ENCODE measurements at regions not wholly inside any gene's neighbourhood (a gene's known extent, or its start where the extent isn't known, plus 50 kb on each side); places are given as distances from the start of the nearest gene placed in this dataset.
A peak's percentile ranks its signal among the peaks of the same experiment; 100 is the strongest.

- Histone ChIP-seq H3K4me1 (ENCODE audit: low read length) (no peaks in the 10 kb centered on the region), H3K9ac (ENCODE audit: low read length) (no peak overlapping the region), H3K9me2 (replicated peaks; ENCODE audit: insufficient read depth, low read length) (no peaks in the 10 kb centered on the region), H3K4me2 (ENCODE audit: low read depth, low read length, poor library complexity, severe bottlenecking) (no peak overlapping the region), H3K27me3 (ENCODE audit: low read length) (no peaks in the 10 kb centered on the region), H4K20me1 (ENCODE audit: insufficient read depth, low read depth, low read length) (no peaks in the 10 kb centered on the region), H3K79me2 (ENCODE audit: low read length) (no peaks in the 10 kb centered on the region), H3K4me3 (ENCODE audit: low read length) (no peak overlapping the region), H3K27ac (ENCODE audit: low read length) (no peak overlapping the region), H2AFZ (ENCODE audit: low read length) (no peak overlapping the region), H3K9me3 (ENCODE audit: low read length) (no peaks in the 10 kb centered on the region), H3K36me3 (ENCODE audit: insufficient read depth, low read length) (no peaks in the 10 kb centered on the region)
- DNase-seq, result no peak
These were observed 236.9 kb downstream of the EPM2A start for GRCh38 chr6:145498425-145498824.

DNA sequence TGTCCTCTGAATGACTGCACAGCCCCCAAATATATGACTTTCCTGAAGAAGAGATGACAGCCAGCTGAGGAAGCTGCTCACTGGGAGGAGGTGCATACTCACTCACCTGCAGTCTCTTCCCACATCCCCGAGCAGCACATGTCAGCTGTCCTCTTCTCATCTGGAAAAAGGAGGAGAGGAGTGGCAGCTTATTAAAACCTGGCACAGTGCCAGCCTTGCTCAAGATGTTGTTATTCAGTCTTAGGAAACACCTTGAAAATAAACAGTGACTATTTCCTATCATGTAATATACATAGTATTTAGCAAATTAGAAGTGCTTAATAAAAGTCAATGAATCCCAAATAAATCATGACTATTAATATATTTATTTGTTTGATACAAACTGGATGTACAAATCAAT lies 232.9 kb downstream of the EPM2A start:
- no peaks in the 10 kb centered on the region for H3K9me2 ChIP-seq (replicated peaks; ENCODE audit: insufficient read depth, low read length)
- H3K36me3 ChIP-seq (ENCODE audit: insufficient read depth, low read length), result no peaks in the 10 kb centered on the region
- DNase-seq, result no peak
- H3K4me3 ChIP-seq (ENCODE audit: low read length), result no peak overlapping the region
- no peaks in the 10 kb centered on the region for H3K4me1 ChIP-seq (ENCODE audit: low read length)
- no peak overlapping the region for H2AFZ ChIP-seq (ENCODE audit: low read length)
- H3K9me3 ChIP-seq (ENCODE audit: low read length), result no peaks in the 10 kb centered on the region
- H3K79me2 ChIP-seq (ENCODE audit: low read length), result no peaks in the 10 kb centered on the region
- no peaks in the 10 kb centered on the region for H3K27me3 ChIP-seq (ENCODE audit: low read length)
- H3K4me2 ChIP-seq (ENCODE audit: low read depth, low read length, poor library complexity, severe bottlenecking), result no peak overlapping the region
- no peaks in the 10 kb centered on the region for H4K20me1 ChIP-seq (ENCODE audit: insufficient read depth, low read depth, low read length)
- H3K9ac ChIP-seq (ENCODE audit: low read length), result no peak overlapping the region
- H3K27ac ChIP-seq (ENCODE audit: low read length), result no peak overlapping the region

DNA sequence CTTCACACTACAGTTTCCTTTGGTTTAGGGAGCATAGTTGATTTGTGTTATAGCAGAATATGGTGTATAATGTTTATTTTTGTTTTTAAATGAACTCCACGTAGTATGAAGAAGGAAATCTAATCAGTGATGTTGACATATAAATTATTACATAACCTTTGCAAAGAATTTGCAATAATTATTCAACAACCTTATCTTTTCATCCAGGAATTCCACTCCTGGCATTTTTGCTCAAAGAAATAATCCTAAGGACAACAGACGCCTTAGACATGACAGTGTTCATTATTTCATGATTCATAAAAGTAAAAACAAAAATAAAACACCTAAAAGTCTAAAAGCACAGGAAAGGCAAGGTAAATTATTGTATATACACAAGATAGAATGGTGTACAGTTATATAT lies 229.2 kb downstream of the EPM2A start:
- Histone ChIP-seq H3K9me2 (replicated peaks; ENCODE audit: insufficient read depth, low read length) (no peaks in the 10 kb centered on the region), H3K79me2 (ENCODE audit: low read length) (no peaks in the 10 kb centered on the region), H3K27me3 (ENCODE audit: low read length) (no peaks in the 10 kb centered on the region), H3K4me2 (ENCODE audit: low read depth, low read length, poor library complexity, severe bottlenecking) (no peak overlapping the region), H3K36me3 (ENCODE audit: insufficient read depth, low read length) (no peaks in the 10 kb centered on the region), H3K4me1 (ENCODE audit: low read length) (no peaks in the 10 kb centered on the region), H2AFZ (ENCODE audit: low read length) (no peak overlapping the region), H3K27ac (ENCODE audit: low read length) (no peak overlapping the region), H3K9me3 (ENCODE audit: low read length) (no peaks in the 10 kb centered on the region), H3K4me3 (ENCODE audit: low read length) (no peak overlapping the region), H3K9ac (ENCODE audit: low read length) (no peak overlapping the region), H4K20me1 (ENCODE audit: insufficient read depth, low read depth, low read length) (no peaks in the 10 kb centered on the region)
- DNase-seq, result no peak

DNA sequence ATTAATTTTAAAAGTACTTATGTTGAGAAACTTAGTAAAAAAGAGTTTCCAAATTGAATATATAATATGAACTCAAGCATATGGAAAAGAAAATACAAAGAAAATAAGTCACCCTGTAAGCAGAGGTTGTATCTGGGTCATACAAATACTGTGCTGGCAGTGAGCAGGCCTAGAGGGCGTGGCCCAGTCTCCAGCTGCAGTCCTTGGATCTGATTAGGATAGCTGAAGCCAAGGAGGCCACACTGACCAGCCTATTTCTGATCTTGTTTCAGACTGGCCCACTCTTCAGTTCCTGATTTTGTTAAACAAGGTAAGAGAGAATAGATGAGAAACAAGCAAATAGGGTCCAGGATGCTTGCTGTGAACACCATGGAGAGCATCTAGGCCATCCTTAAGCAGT lies 228.8 kb downstream of the EPM2A start:
- H3K4me1 ChIP-seq (ENCODE audit: low read length), result no peaks in the 10 kb centered on the region
- H3K4me2 ChIP-seq (ENCODE audit: low read depth, low read length, poor library complexity, severe bottlenecking), result no peak overlapping the region
- no peaks in the 10 kb centered on the region for H3K27me3 ChIP-seq (ENCODE audit: low read length)
- no peak overlapping the region for H2AFZ ChIP-seq (ENCODE audit: low read length)
- H3K79me2 ChIP-seq (ENCODE audit: low read length), result no peaks in the 10 kb centered on the region
- H3K9me2 ChIP-seq (replicated peaks; ENCODE audit: insufficient read depth, low read length), result no peaks in the 10 kb centered on the region
- H3K36me3 ChIP-seq (ENCODE audit: insufficient read depth, low read length), result no peaks in the 10 kb centered on the region
- H3K27ac ChIP-seq (ENCODE audit: low read length), result no peak overlapping the region
- no peaks in the 10 kb centered on the region for H4K20me1 ChIP-seq (ENCODE audit: insufficient read depth, low read depth, low read length)
- H3K9ac ChIP-seq (ENCODE audit: low read length), result no peak overlapping the region
- H3K9me3 ChIP-seq (ENCODE audit: low read length), result no peaks in the 10 kb centered on the region
- H3K4me3 ChIP-seq (ENCODE audit: low read length), result no peak overlapping the region
- DNase-seq, result no peak

GRCh38 chr6:145507239-145507638 lies 228.1 kb downstream of the EPM2A start:
- Histone ChIP-seq H3K36me3 (ENCODE audit: insufficient read depth, low read length) (no peaks in the 10 kb centered on the region), H3K79me2 (ENCODE audit: low read length) (no peaks in the 10 kb centered on the region), H3K9me3 (ENCODE audit: low read length) (no peaks in the 10 kb centered on the region), H3K9ac (ENCODE audit: low read length) (no peak overlapping the region), H3K27me3 (ENCODE audit: low read length) (no peaks in the 10 kb centered on the region), H3K27ac (ENCODE audit: low read length) (no peak overlapping the region), H3K4me3 (ENCODE audit: low read length) (no peak overlapping the region), H3K4me2 (ENCODE audit: low read depth, low read length, poor library complexity, severe bottlenecking) (no peak overlapping the region), H2AFZ (ENCODE audit: low read length) (no peak overlapping the region), H3K4me1 (ENCODE audit: low read length) (no peaks in the 10 kb centered on the region), H3K9me2 (replicated peaks; ENCODE audit: insufficient read depth, low read length) (no peaks in the 10 kb centered on the region), H4K20me1 (ENCODE audit: insufficient read depth, low read depth, low read length) (no peaks in the 10 kb centered on the region)
- no peak for DNase-seq

DNA sequence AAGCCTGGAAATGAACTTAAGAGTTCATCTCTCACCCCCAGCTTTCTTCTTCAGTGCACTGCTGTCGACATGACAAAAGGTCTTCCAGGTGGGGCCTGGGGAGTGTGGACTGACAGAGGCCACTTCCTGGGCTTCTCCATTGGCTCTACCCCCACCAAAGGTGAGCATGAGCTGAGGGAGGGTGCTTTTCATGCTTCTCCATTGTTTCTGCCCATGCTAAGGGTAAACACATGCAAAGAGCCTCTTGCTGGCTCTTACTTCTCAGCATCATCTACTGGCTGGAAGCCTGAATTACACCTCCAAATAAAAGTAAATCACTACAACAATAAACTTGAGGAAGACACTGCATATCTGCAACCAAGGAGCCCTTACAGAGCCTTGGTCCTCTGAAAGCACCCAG lies 227.2 kb downstream of the EPM2A start:
- H3K9me2 ChIP-seq (replicated peaks; ENCODE audit: insufficient read depth, low read length), result no peaks in the 10 kb centered on the region
- peak; percentile 48 for DNase-seq
- H3K4me3 ChIP-seq (ENCODE audit: low read length), result no peak overlapping the region

GRCh38 chr6:145517492-145517891 lies 217.8 kb downstream of the EPM2A start:
- Histone ChIP-seq H2AFZ (ENCODE audit: low read length) (no peak overlapping the region), H3K79me2 (ENCODE audit: low read length) (no peaks in the 10 kb centered on the region), H3K27me3 (ENCODE audit: low read length) (no peaks in the 10 kb centered on the region), H3K4me2 (ENCODE audit: low read depth, low read length, poor library complexity, severe bottlenecking) (no peak overlapping the region), H3K4me3 (ENCODE audit: low read length) (no peak overlapping the region), H3K27ac (ENCODE audit: low read length) (no peak overlapping the region), H3K9me2 (replicated peaks; ENCODE audit: insufficient read depth, low read length) (no peaks in the 10 kb centered on the region), H3K36me3 (ENCODE audit: insufficient read depth, low read length) (no peaks in the 10 kb centered on the region), H4K20me1 (ENCODE audit: insufficient read depth, low read depth, low read length) (no peaks in the 10 kb centered on the region), H3K9me3 (ENCODE audit: low read length) (no peaks in the 10 kb centered on the region), H3K4me1 (ENCODE audit: low read length) (no peaks in the 10 kb centered on the region), H3K9ac (ENCODE audit: low read length) (no peak overlapping the region)
- DNase-seq, result no peak

More for the DNA sequence above, 227.2 kb downstream of the EPM2A start:
- no peaks in the 10 kb centered on the region for H4K20me1 ChIP-seq (ENCODE audit: insufficient read depth, low read depth, low read length)
- H3K36me3 ChIP-seq (ENCODE audit: insufficient read depth, low read length), result no peaks in the 10 kb centered on the region
- H3K27me3 ChIP-seq (ENCODE audit: low read length), result no peaks in the 10 kb centered on the region
- H3K4me2 ChIP-seq (ENCODE audit: low read depth, low read length, poor library complexity, severe bottlenecking), result no peak overlapping the region
- H2AFZ ChIP-seq (ENCODE audit: low read length), result no peak overlapping the region
- no peaks in the 10 kb centered on the region for H3K9me3 ChIP-seq (ENCODE audit: low read length)
- H3K4me1 ChIP-seq (ENCODE audit: low read length), result no peaks in the 10 kb centered on the region
- H3K27ac ChIP-seq (ENCODE audit: low read length), result no peak overlapping the region
- H3K79me2 ChIP-seq (ENCODE audit: low read length), result no peaks in the 10 kb centered on the region
- no peak overlapping the region for H3K9ac ChIP-seq (ENCODE audit: low read length)

- no peaks in the 10 kb centered on the region for H3K36me3 ChIP-seq (ENCODE audit: insufficient read depth, low read length)
- H3K9me3 ChIP-seq (ENCODE audit: low read length), result no peaks in the 10 kb centered on the region
- H3K9me2 ChIP-seq (replicated peaks; ENCODE audit: insufficient read depth, low read length), result no peaks in the 10 kb centered on the region
- no peak overlapping the region for H3K9ac ChIP-seq (ENCODE audit: low read length)
- H3K4me3 ChIP-seq (ENCODE audit: low read length), result no peak overlapping the region
- no peak for DNase-seq
- H3K4me2 ChIP-seq (ENCODE audit: low read depth, low read length, poor library complexity, severe bottlenecking), result no peak overlapping the region
- no peak overlapping the region for H3K27ac ChIP-seq (ENCODE audit: low read length)
- no peaks in the 10 kb centered on the region for H3K27me3 ChIP-seq (ENCODE audit: low read length)
- H2AFZ ChIP-seq (ENCODE audit: low read length), result no peak overlapping the region
- H4K20me1 ChIP-seq (ENCODE audit: insufficient read depth, low read depth, low read length), result no peaks in the 10 kb centered on the region
- H3K4me1 ChIP-seq (ENCODE audit: low read length), result no peaks in the 10 kb centered on the region
- H3K79me2 ChIP-seq (ENCODE audit: low read length), result no peaks in the 10 kb centered on the region
These were observed 210.3 kb downstream of the EPM2A start for GRCh38 chr6:145525038-145525437.

DNA sequence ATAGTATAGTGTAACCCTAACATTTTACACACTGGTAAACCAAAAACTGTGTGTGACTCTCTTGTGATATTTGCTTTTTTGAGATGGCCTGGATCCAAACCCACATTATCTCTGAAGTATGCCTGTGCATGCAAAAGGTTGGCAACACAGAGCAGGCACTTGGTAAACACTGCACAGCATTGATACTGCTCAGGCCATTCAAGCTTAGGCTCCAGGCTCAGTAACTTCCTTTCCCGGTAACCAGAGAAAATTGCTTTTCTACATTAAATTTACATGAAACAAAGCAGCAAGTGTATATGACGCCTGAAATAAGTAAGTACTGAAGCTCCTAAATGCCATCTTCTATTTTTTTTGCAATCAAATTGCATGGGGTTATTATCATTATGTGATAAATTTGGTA lies 205.7 kb downstream of the EPM2A start:
- Histone ChIP-seq H4K20me1 (ENCODE audit: insufficient read depth, low read depth, low read length) (no peaks in the 10 kb centered on the region), H2AFZ (ENCODE audit: low read length) (no peak overlapping the region), H3K4me3 (ENCODE audit: low read length) (no peak overlapping the region), H3K79me2 (ENCODE audit: low read length) (no peaks in the 10 kb centered on the region), H3K9ac (ENCODE audit: low read length) (no peak overlapping the region), H3K4me2 (ENCODE audit: low read depth, low read length, poor library complexity, severe bottlenecking) (no peak overlapping the region), H3K27me3 (ENCODE audit: low read length) (no peaks in the 10 kb centered on the region), H3K9me3 (ENCODE audit: low read length) (no peaks in the 10 kb centered on the region), H3K36me3 (ENCODE audit: insufficient read depth, low read length) (no peaks in the 10 kb centered on the region), H3K9me2 (replicated peaks; ENCODE audit: insufficient read depth, low read length) (no peaks in the 10 kb centered on the region), H3K4me1 (ENCODE audit: low read length) (no peaks in the 10 kb centered on the region), H3K27ac (ENCODE audit: low read length) (no peak overlapping the region)
- DNase-seq, result no peak
